ENCODE measurements at regions not wholly inside any gene's neighbourhood (a gene's known extent, or its start where the extent isn't known, plus 50 kb on each side); places are given as distances from the start of the nearest gene placed in this dataset.

- TF ChIP-seq L3MBTL2 (conservative IDR thresholded peaks at IDR 0.05), result no peak
- TF ChIP-seq SUZ12 (IDR thresholded peaks at IDR 0.05), result no peak
- no peak for TF ChIP-seq ELF4 (IDR thresholded peaks at IDR 0.05)
- TF ChIP-seq SP1 (IDR thresholded peaks at IDR 0.05), result no peak
- TF ChIP-seq CTBP1 (IDR thresholded peaks at IDR 0.05; ENCODE audit: borderline replicate concordance), result no peak
These were observed 213.0 kb downstream of the GLI2 start for GRCh38 chr2:120948662-120949011.
